HEK293T (cell line): ENCODE measurements at regions not wholly inside any gene's neighbourhood (a gene's known extent, or its start where the extent isn't known, plus 50 kb on each side); places are given as distances from the start of the nearest gene placed in this dataset.

Experiments used
- CTCF ChIA-PET: fragments of 350-600 bp; formaldehyde crosslinking; extraction: SDS; loops from one replicate; lab custom pipeline; 2021; ENCODE audit warnings: antibody characterized with exemption, inconsistent platforms; lab: Yijun Ruan, JAX
- POLR2A ChIA-PET: fragments of 350-600 bp; formaldehyde crosslinking; extraction: SDS; loops from one replicate; lab custom pipeline; 2020; ENCODE audit warnings: antibody characterized with exemption, inconsistent platforms; lab: Yijun Ruan, JAX
- DNase-seq: peaks from one replicate; pipeline ENCODE4 v3.0.0; 2012; ENCODE audit warnings: mixed read lengths; ENCODE audit errors: extremely low spot score
- ARNT ChIP-seq: fragments of 450-650 bp; IDR thresholded peaks from 2 replicates; pipeline ENCODE4 v1.6.1; 2017; ENCODE audit warnings: mild to moderate bottlenecking
- BHLHE40 ChIP-seq: fragments of 450-650 bp; IDR thresholded peaks from 2 replicates; pipeline ENCODE4 v1.6.1; 2016; ENCODE audit warnings: mild to moderate bottlenecking, moderate library complexity, borderline replicate concordance
- CTBP1 ChIP-seq: fragments of 450-650 bp; IDR thresholded peaks from 2 replicates; pipeline ENCODE4 v1.6.1; 2016; ENCODE audit warnings: borderline replicate concordance
- ELF4 ChIP-seq: fragments of 450-650 bp; IDR thresholded peaks from 2 replicates; pipeline ENCODE4 v1.6.1; 2017; ENCODE audit warnings: antibody characterized with exemption
- FOXA1 ChIP-seq: fragments of 450-650 bp; IDR thresholded peaks from 2 replicates; pipeline ENCODE4 v1.6.1; 2016; ENCODE audit warnings: mild to moderate bottlenecking
- FOXK2 ChIP-seq: fragments of 450-650 bp; IDR thresholded peaks from 2 replicates; pipeline ENCODE4 v1.6.1; 2016; ENCODE audit warnings: mild to moderate bottlenecking
- FOXM1 ChIP-seq: fragments of 450-650 bp; IDR thresholded peaks from 2 replicates; pipeline ENCODE4 v1.6.1; 2017; ENCODE audit warnings: mild to moderate bottlenecking, borderline replicate concordance
- HDGF ChIP-seq: fragments of 450-650 bp; IDR thresholded peaks from 2 replicates; pipeline ENCODE4 v1.6.1; 2017; ENCODE audit warnings: antibody characterized with exemption, borderline replicate concordance
- L3MBTL2 ChIP-seq: fragments of 450-650 bp; conservative IDR thresholded peaks from 2 replicates; pipeline ENCODE4 v1.6.1; 2016; ENCODE audit warnings: mild to moderate bottlenecking
- LEF1 ChIP-seq: fragments of 450-650 bp; IDR thresholded peaks from 2 replicates; pipeline ENCODE4 v1.6.1; 2017; ENCODE audit warnings: mild to moderate bottlenecking, borderline replicate concordance
- NFRKB ChIP-seq: fragments of 450-650 bp; IDR thresholded peaks from 2 replicates; pipeline ENCODE4 v1.6.1; 2016; ENCODE audit warnings: mild to moderate bottlenecking, moderate library complexity
- SP1 ChIP-seq: fragments of 450-650 bp; IDR thresholded peaks from 2 replicates; pipeline ENCODE4 v1.6.1; 2017
- SUZ12 ChIP-seq: fragments of 450-650 bp; IDR thresholded peaks from 2 replicates; pipeline ENCODE4 v1.6.1; 2016; ENCODE audit warnings: mild to moderate bottlenecking
- TARDBP ChIP-seq: fragments of 450-650 bp; IDR thresholded peaks from 2 replicates; pipeline ENCODE4 v1.6.1; 2016
- ZNF384 ChIP-seq: fragments of 450-650 bp; IDR thresholded peaks from 2 replicates; pipeline ENCODE4 v1.6.1; 2016
- TF ChIP-seq, protein P1 (sequence below): fragments of 450-650 bp; IDR thresholded peaks from 2 replicates; pipeline ENCODE4 v1.6.1; 2016

DNA sequence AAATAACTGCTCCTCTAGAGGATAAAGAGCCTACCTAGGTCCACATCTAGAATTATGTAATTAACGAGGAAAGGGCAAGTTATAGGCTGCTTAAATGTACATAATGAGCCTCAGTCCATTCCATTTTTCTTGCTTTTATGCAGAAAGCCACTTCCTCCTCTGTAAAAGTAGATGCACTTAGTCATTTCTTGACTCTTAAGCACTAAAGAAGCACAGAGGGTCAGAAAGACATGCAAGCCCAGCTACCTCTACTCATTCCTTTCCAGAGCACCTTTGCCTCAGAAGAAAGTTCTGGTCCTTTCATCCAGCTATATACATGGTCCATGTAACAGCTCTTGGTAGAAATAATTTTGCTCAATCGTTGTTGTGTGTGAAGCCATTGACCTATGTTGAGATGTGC is 308.0 kb upstream of the NREP start:
- DNase-seq: no peak
- ChIA-PET POLR2A (no interaction called here), CTCF (no interaction called here)
- TF ChIP-seq CTBP1 (no peak), TARDBP (no peak), NFRKB (no peak), FOXM1 (no peak), FOXK2 (no peak), L3MBTL2 (no peak), SP1 (no peak), SUZ12 (no peak), BHLHE40 (no peak), ZNF384 (no peak), HDGF (no peak), ELF4 (no peak), FOXA1 (no peak), LEF1 (no peak), ARNT (no peak)
- TF ChIP-seq, protein P1, sequence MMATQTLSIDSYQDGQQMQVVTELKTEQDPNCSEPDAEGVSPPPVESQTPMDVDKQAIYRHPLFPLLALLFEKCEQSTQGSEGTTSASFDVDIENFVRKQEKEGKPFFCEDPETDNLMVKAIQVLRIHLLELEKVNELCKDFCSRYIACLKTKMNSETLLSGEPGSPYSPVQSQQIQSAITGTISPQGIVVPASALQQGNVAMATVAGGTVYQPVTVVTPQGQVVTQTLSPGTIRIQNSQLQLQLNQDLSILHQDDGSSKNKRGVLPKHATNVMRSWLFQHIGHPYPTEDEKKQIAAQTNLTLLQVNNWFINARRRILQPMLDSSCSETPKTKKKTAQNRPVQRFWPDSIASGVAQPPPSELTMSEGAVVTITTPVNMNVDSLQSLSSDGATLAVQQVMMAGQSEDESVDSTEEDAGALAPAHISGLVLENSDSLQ: no peak

DNA sequence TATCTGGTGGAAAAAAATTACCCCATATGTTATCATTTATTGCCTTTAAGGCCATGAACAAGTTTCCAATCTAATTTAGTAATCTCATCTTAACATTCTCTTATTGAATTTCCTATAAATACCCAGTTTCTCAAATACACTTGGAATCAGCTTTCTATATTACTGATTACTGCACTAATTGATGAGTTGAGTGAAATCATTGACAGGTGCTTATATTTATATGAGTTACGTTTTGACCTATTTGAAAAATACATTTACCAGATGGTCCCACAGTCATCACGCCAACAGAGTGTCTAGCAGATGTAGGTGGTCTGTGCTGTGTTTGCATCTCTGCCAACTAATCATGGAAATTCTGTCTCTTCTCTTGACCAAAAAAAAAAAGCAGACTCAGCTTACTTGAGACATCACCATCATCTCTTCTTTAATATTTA is 307.3 kb upstream of the NREP start:
- CTCF ChIA-PET: no interaction called here
- DNase-seq: no peak
- POLR2A ChIA-PET: no interaction called here
- no peak for TF ChIP-seq CTBP1
- TF ChIP-seq ZNF384: no peak
- no peak for TF ChIP-seq FOXK2
- no peak for TF ChIP-seq BHLHE40
- TF ChIP-seq NFRKB: no peak
- no peak for TF ChIP-seq SUZ12
- TF ChIP-seq LEF1: no peak
- no peak for TF ChIP-seq HDGF
- no peak for TF ChIP-seq FOXM1
- TF ChIP-seq SP1: no peak
- no peak for TF ChIP-seq ELF4
- no peak for TF ChIP-seq L3MBTL2
- TF ChIP-seq, protein P1: no peak
- no peak for TF ChIP-seq FOXA1
- no peak for TF ChIP-seq TARDBP
- TF ChIP-seq ARNT: no peak

DNA sequence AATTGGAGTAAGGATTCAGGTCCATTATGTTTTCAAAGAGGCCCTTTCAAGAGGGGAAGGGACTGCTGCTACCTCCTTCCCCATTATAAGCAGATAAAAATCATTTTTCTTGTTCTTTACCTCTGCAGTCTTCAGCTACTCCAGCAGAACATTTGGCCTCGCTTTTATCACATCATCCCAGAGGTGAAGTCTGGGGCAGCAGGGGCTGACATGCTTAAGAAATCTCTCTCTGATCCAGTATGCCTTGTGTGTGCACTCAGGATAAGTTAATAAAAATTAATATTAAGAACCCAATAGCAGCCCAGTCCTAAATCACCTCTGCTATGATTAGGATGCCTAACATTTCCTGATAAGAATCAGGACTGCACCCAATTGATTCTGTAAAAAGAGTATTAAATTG is 306.9 kb upstream of the NREP start:
- CTCF ChIA-PET: no interaction called here
- DNase-seq: no peak
- TF ChIP-seq ARNT (no peak), TARDBP (no peak)
- POLR2A ChIA-PET: no interaction called here

DNA sequence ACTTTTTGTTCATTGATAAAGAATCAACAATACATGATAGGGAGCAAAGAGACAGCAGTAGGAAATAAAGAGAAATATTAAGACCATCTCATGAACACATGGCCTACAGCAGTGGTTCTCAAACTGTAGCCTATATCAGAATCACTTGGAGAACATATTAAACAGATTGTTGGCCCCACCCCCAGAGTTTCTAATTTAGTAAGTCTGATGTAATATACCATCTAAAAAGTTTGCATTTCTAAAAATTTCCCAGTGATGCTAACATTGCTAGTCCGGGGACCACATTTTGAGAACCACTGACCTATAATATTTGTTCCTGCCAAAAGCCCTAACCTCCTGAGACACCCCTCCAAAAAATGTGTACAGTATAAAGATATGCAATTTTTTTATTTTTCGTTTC is 306.2 kb upstream of the NREP start:
- TF ChIP-seq SUZ12 (no peak), FOXA1 (no peak), CTBP1 (no peak), ARNT (no peak), L3MBTL2 (no peak), SP1 (no peak), LEF1 (no peak), ZNF384 (no peak), ELF4 (no peak), FOXK2 (no peak), TARDBP (no peak), BHLHE40 (no peak)
- POLR2A ChIA-PET: no interaction called here
- no peak for DNase-seq
- CTCF ChIA-PET: no interaction called here

DNA sequence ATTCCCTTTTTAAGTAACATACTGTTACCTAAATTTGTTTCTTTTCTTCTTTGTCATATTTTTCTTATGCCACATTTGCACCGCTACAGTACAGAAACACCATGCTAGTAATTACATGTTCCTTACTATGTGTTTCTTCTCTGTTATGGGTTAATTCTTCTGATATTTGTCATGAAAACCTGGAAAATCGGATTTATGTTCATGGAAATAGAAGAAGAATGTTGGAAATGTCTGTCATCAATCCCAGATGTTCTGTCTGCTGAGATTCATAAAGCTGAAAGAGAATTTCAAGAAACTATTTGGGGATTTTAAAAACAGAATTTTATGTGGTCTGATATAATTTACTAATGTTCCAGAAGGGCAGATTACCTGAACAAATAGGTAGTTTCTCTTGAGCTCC is 305.2 kb upstream of the NREP start:
- no peak for DNase-seq
- CTCF ChIA-PET: no interaction called here
- TF ChIP-seq ARNT: no peak
- TF ChIP-seq CTBP1: no peak
- no peak for TF ChIP-seq NFRKB
- TF ChIP-seq SUZ12: no peak
- no peak for TF ChIP-seq BHLHE40
- no peak for TF ChIP-seq TARDBP
- POLR2A ChIA-PET: no interaction called here

DNA sequence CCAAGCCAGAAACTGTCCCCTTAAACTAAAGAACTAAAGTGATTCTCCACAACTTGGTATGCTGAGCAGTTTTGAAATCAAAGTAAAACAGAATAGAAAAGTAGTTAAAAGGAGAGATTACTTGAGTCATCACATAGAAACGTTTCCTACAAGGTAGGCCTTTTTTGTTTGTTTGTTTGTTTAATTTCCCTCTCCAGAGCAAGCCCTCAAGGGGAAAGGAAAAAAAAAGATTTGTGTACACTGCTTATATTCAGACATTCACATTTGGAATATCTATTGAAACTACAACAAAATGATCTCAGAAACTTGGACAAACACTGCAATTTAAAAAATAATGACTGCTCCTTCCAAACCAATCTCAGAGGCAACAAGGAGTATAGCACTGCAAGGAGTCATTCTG is 304.7 kb upstream of the NREP start:
- POLR2A ChIA-PET: no interaction called here
- no peak for TF ChIP-seq BHLHE40
- TF ChIP-seq SUZ12: no peak
- TF ChIP-seq TARDBP: no peak
- no peak for TF ChIP-seq HDGF
- TF ChIP-seq, protein P1: no peak
- TF ChIP-seq FOXK2: no peak
- no peak for TF ChIP-seq NFRKB
- no peak for TF ChIP-seq ZNF384
- no peak for TF ChIP-seq FOXM1
- no peak for TF ChIP-seq FOXA1
- CTCF ChIA-PET: no interaction called here
- DNase-seq: no peak
